Fibroblast of villous mesenchyme (primary cell): ENCODE measurements at regions not wholly inside any gene's neighbourhood (a gene's known extent, or its start where the extent isn't known, plus 50 kb on each side); places are given as distances from the start of the nearest gene placed in this dataset.
A peak's percentile ranks its signal among the peaks of the same experiment; 100 is the strongest.

Experiments
- DNase-seq: peaks from one replicate; pipeline ENCODE4 v3.0.0-alpha.2; 2010; ENCODE audit warnings: low read depth
- H3K4me3 ChIP-seq: 2 replicates; pipeline ENCODE4 v1.5.1; 2011; ENCODE audit warnings: low read depth, mild to moderate bottlenecking, low read length
- TF ChIP-seq, protein P1 (sequence below): IDR thresholded peaks from 2 replicates; pipeline ENCODE4 v1.5.1; 2012; ENCODE audit warnings: low read depth, mild to moderate bottlenecking, low read length; ENCODE audit not compliant: insufficient read depth

DNA sequence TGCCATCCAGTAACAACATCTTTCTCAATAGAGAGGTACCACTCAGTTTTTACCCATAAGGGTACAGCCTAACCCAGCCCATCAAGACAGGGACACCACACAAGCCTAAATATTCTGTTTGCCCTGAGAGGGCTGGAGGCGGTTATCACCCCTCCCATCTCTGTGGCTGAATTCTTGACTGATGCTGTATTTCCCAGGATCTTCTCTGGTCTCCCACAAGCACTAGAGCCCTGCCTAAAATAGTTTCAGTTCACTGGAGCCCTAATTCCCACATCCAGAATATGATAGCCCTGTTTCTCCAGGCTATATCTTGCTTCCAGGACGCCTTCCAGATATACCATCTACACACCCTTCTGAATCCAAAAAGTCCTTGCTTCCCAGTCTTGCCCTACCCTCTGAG is 91.6 kb upstream of the NMU start:
- DNase-seq = no peak

DNA sequence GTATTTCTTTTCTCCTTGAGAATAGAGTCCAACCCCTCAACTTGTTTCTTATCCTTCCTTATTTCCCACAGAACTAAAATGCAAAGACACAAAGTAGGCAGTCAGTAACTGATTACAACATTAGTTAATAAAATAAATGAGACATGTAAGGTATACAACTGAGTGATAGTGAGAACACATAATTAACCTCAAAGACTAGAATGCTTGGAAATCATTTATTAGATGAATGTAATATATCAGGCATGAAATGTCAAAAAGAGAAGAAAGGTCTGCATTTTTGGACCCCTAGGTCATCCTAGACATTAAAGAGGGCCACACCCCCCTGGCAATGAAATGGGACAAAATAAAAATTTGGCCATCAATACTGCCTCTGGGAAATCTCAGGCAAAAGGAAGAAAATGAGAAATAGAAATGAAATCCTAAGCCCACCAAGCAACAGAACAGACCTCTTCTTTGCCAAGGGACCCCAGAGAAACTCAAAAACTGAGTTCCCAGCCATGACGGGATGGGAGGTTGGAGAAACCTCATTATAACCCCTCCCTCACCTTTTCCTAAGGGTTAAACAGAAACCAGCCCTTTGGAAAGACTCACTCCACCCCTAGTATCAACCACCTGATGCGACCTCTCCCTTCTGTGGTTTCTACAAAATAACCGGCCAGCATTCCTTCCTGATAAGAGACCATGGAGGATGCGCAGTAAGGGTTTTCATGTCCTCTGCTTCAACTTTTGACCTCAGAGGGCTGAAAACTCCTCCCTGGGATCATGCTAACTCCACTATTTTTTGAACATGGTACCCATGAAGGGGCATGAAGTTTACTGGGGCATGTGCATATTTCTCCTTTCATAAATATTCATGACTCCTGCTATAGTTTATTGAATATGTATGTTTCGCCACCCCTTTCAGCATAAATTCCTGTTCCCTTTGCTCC is 90.0 kb upstream of the EXOC1L start:
- H3K4me3 ChIP-seq = no peak overlapping the region
- DNase-seq = peak; percentile 49
- TF ChIP-seq, protein P1, sequence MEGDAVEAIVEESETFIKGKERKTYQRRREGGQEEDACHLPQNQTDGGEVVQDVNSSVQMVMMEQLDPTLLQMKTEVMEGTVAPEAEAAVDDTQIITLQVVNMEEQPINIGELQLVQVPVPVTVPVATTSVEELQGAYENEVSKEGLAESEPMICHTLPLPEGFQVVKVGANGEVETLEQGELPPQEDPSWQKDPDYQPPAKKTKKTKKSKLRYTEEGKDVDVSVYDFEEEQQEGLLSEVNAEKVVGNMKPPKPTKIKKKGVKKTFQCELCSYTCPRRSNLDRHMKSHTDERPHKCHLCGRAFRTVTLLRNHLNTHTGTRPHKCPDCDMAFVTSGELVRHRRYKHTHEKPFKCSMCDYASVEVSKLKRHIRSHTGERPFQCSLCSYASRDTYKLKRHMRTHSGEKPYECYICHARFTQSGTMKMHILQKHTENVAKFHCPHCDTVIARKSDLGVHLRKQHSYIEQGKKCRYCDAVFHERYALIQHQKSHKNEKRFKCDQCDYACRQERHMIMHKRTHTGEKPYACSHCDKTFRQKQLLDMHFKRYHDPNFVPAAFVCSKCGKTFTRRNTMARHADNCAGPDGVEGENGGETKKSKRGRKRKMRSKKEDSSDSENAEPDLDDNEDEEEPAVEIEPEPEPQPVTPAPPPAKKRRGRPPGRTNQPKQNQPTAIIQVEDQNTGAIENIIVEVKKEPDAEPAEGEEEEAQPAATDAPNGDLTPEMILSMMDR = no peak

More for the DNA sequence above, 91.6 kb upstream of the NMU start:
- H3K4me3 ChIP-seq = no peak overlapping the region
- TF ChIP-seq, protein P1 = no peak

DNA sequence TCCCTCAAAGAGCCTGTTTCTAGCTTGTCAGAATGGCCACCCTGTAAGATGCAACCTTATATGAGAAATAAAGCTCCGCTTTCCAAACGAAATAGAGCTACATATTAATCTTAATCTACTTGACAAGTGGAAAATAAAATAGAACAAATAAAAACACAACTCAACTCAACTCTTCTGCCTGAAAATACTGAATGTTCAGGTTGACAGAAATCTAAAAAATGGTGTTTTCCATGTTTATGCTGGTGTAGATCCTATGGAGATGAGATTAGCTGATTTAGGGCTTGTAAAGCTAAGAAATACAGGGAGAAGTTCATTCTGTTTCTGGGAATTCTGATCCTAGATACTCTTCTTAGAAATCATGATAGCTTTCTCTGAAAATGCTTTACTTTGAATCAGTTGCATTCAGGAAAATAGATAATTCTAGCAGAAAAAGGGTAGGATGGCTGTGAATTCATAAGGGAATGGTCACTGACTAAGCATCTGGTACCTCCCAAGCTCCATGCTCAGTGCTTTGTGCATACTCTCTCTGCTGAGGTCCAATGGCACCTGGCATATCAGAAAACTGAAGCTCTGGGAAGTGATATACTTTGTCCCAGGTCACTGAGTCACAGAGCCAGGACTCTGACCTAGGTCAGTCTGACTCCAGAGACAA is 89.2 kb upstream of the EXOC1L start:
- TF ChIP-seq, protein P1 = no peak
- no peak overlapping the region for H3K4me3 ChIP-seq
- no peak for DNase-seq

DNA sequence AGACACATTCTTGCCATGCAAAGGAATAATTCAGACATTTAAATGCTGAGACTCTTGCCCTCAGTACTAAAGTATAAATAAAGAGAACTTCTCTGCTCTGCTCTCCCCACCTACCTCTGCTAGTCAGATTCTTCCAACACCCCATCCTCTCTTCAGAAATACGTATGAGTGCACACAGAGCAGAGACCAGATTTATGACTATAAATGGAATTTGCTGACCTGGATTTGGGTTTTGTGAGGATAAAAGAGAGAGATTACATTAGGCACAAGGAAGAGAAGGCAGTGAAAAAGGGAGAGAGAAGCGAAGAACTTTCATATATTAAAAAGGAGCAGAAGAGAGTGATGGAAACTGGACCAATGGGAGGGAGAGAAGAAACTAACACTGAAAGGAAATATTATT is 87.6 kb upstream of the EXOC1L start:
- TF ChIP-seq, protein P1 = no peak
- H3K4me3 ChIP-seq = no peak overlapping the region
- DNase-seq = no peak

DNA sequence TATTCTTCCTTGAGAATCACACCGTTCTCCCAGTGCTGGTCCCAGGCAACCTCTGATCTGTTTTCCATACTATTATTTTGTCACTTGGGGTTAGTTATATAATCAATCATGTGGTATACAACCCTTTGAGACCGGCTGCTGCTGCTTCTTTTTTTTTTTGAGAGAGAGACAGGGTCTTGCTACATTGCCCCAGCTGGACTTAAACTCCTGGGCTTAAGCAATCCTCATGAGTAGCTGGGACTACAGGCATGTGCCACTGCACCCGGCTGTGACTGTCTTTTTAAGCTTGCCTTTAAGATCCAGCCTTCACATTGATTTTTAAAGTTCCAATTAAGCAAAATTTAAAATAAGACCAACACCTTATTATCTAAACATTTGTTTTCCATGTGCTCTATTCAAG is 86.7 kb upstream of the EXOC1L start:
- TF ChIP-seq, protein P1 = no peak
- DNase-seq = no peak
- no peak overlapping the region for H3K4me3 ChIP-seq

DNA sequence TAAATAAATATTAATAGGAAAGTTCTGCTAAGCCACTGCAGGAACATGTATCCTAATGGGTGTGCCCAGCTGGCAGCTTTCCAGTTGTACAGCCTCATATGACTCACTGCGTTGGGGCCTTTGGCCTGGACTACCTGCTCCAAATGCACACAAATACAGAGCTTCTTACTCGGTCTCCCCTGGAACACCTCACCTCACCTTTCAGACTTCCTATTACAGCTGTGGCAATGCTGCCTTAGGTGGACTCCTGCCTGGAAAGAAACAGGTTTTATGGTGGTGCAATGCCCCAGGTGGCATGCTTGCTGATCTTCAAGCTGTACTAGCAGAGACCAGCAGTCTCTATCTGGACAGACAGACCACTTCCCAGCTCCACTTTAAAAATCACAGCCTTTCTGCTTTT is 85.7 kb upstream of the EXOC1L start:
- DNase-seq = peak; percentile 62
- TF ChIP-seq, protein P1 = no peak
- no peak overlapping the region for H3K4me3 ChIP-seq
